Head of caudate nucleus (tissue), 42 donors: ENCODE measurements at regions not wholly inside any gene's neighbourhood (a gene's known extent, or its start where the extent isn't known, plus 50 kb on each side); places are given as distances from the start of the nearest gene placed in this dataset.
A peak's percentile ranks its signal among the peaks of the same experiment; 100 is the strongest.
"Not testable (repeated sequence)": the region's sequence is repeated elsewhere in the genome, so short reads cannot be mapped to it uniquely, and the experiment has no call there.

Source experiments
- DNase-seq, 42 donors: peaks; one replicate each; pipeline versions ENCODE4 v3.0.0 to v3.0.0-alpha.2; 2020 to 2021; ENCODE audit warnings: mixed read lengths in 7 of 42
- intact Hi-C: fragments of 100-400 bp; cut with DNase I; formaldehyde crosslinking; loops from one replicate; pipeline ENCODE4 v1.15.0; 2022

DNA sequence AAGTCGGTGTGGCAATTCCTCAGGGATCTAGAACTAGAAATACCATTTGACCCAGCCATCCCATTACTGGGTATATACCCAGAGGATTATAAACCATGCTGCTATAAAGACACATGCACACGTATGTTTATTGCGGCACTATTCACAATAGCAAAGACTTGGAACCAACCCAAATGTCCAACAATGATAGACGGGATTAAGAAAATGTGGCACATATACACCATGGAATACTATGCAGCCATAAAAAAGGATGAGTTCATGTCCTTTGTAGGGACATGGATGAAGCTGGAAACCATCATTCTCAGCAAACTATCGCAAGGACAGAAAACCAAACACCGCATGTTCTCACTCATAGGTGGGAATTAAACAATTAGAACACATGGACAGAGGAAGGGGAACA is 80.6 kb upstream of the ST3GAL5 start:
- DNase-seq, intact Hi-C loops: not testable (repeated sequence)

DNA sequence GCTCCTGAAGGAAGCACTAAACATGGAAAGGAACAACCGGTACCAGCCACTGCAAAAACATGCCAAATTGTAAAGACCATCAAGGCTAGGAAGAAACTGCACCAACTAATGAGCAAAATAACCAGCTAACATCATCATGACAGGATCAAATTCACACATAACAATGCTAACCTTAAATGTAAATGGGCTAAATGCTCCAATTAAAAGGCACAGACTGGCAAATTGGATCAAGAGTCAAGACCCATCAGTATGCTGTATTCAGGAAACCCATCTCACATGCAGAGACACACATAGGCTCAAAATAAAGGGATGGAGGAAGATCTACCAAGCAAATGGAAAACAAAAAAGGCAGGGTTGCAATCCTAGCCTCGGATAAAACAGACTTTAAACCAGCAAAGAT is 77.0 kb upstream of the ST3GAL5 start:
- intact Hi-C loops, DNase-seq: not testable (repeated sequence)

DNA sequence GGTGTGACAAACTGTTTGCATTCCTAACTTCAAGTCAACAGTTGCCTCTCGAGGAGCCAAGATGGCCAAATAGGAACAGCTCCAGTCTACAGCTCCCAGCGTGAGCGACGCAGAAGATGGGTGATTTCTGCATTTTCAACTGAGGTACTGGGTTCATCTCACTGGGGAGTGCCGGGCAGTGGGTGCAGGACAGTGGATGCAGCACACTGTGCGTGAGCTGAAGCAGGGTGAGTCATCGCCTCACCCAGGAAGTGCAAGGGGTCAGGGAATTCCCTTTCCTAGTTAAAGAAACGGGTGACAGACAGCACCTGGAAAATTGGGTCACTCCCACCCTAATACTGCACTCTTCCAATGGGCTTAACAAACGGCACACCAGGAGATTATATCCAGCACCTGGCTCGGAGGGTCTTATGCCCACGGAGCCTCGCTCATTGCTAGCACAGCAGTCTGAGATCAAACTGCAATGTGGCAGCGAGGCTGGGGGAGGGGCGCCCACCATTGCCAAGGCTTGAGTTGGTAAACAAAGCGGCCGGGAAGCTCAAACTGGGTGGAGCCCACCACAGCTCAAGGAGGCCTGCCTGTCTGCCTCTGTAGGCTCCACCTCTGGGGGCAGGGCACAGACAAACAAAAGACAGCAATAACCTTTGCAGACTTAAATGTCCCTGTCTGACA is 75.1 kb upstream of the ST3GAL5 start:
- intact Hi-C loops = not testable (repeated sequence)
- peak in 1 of 42 donors; percentile 17 for DNase-seq

DNA sequence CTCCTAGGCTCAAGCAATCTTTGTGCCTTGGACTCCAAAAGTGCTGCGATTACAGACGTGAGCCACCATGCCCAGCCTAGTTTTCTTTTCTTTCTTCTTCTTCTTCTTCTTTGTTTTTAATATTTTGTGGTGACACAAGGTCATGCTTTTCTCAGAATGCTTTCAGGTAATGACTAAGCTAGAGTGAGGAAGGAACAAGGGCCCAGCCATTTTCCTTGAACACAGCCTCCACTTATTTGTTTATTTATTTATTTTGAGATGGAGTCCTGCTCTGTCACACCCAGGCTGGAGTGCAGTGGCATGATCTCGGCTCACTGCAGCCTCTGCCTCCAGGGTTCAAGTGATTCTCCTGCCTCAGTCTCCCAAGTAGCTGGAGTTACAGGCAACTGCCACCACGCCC is 74.3 kb upstream of the ST3GAL5 start:
- DNase-seq = peak in 1 of 42 donors; percentile 24
- intact Hi-C loops = no loop called here

DNA sequence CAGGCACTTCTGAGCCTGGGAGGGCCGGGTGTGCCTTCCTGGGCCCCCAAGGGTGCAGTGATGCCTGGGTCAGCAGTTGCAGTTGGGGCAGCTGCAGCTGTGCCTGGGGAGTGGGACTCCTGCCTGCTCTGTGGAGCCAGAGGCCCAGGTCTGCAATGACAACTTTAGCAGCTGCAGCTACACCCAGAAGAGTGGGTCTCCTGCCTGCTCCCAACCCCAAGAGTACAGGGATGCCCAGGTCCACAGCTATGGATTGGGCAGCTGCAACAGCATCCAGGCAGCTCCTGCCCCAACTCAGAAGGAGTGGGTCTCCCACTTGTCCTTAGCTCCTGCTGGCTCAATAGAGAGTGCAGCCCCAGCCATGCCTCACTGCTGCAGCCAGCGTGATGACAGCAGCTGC is 73.0 kb upstream of the ST3GAL5 start:
- peak in 1 of 42 donors; percentile 17 for DNase-seq
- intact Hi-C loops = no loop called here

DNA sequence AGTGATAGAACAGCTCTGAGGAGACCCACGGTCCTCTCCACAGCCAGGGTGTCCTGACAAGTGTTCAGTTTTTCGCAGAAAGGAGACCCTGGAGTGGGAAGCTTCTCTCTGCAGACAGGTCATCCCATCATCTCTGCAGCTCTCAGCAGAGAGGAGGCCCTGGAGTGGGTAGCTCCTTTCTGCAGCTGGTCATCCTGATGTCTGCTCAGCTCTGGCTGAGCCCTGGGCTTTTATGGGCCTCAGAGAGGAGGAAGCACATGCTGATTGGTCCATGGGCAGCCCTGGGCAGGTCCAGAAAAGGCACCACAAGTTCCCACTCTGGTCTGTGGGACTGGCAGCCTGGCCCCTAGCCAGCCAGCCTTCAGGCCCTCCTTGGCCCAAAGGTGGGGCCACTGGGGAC is 72.3 kb upstream of the ST3GAL5 start:
- intact Hi-C loops = no loop called here
- peak in 1 of 42 donors; percentile 10 for DNase-seq

DNA sequence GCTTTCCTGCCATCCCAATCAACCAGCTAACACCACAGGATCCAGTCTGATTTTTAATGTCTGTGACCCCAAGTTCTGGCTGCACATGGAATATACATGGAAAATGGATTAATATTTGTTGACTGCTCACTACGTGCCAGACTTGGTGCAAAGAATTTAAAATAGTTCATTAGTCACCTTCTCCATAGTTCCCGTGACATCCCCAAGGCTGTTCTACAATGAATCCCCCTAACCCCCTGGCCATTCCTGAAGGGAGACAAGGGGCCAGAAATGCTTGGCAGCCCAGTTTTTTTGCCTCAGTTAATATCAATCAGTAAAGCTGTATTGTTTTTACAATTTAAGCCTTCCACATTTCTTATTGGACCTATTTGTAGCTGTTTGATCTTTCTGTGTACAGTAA is 71.0 kb upstream of the ST3GAL5 start:
- intact Hi-C loops = no loop called here
- DNase-seq = peak in 1 of 42 donors; percentile 31

DNA sequence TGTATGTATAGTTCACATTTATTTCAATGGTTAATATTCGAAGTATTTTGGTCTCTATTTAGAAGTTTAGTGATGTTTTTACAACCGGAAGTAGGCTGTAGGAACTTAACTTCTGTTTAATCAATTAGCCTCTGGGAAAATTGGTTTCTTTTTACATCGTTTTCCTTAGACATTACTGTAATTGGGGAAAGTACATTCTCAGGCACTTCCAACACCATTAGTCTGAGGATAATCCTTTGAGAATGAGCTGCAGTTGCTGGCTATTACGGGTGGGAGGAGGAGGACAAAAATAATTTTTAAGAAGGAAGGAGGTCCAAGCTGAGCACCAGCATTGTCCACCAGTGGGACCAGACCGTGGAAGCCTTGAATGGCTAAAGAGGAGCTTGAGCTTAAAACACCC is 70.4 kb upstream of the ST3GAL5 start:
- intact Hi-C loops = no loop called here
- no peak for DNase-seq

DNA sequence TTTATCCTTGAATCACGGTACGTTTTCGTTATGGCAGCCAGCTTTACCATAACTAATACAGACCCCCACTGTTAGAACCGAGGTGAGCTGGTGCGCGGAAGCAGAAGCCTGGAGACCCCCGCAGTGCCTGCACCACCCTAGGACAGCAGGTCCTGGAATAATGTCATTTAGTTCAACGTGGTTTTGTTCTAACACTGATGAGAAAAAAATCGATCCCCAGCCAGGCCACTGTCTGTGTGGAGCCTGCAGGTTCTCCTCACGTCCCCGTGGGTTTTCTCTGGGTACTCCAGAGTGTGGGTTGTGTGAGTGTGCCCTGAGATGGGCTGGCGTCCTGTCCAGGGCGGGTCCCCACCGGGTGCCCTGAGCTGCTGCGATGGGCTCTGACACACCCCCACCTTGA is 69.9 kb upstream of the ST3GAL5 start:
- intact Hi-C loops = no loop called here
- DNase-seq = peak in 1 of 42 donors; percentile 34

DNA sequence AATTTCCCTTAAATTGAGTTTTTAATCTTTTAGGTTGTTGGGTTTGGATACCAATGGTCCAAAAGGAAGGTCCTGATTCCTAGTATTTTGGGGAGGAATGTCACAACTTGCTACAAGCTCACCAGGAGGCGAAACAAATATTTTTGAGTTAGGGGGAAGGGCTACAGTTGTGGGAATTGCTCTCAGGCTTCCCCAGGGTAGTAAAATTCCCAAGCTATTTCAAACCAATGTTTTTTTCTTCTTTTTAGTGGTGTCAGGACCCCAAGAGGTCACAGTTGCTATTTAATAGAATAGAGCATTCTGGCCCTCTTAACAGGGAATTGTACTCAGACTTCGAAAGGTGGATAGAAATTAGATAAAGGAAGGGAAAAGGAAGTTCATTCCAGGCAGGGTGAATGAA is 68.5 kb upstream of the ST3GAL5 start:
- intact Hi-C loops = no loop called here

DNA sequence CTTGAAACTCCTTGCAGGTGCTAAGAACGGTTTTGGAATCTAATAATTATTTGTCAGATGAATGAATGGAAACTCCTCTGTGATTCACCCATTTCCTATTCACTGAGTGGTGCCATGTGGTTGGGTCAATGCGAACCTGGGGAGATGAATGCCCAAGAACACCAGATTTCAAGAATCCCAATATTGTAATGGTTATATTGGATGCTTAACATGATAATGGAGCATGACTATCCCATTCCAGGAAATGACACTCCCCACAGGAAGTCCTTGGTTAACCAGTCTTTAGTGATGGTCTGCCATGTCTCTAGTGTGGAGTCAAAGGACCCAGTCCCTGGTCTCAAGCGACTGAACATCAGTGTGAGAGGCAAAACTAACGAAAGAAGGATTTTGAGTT is 67.9 kb upstream of the ST3GAL5 start:
- intact Hi-C loops = no loop called here
- no peak for DNase-seq

More for the DNA sequence above, 68.5 kb upstream of the ST3GAL5 start:
- no peak for DNase-seq

DNA sequence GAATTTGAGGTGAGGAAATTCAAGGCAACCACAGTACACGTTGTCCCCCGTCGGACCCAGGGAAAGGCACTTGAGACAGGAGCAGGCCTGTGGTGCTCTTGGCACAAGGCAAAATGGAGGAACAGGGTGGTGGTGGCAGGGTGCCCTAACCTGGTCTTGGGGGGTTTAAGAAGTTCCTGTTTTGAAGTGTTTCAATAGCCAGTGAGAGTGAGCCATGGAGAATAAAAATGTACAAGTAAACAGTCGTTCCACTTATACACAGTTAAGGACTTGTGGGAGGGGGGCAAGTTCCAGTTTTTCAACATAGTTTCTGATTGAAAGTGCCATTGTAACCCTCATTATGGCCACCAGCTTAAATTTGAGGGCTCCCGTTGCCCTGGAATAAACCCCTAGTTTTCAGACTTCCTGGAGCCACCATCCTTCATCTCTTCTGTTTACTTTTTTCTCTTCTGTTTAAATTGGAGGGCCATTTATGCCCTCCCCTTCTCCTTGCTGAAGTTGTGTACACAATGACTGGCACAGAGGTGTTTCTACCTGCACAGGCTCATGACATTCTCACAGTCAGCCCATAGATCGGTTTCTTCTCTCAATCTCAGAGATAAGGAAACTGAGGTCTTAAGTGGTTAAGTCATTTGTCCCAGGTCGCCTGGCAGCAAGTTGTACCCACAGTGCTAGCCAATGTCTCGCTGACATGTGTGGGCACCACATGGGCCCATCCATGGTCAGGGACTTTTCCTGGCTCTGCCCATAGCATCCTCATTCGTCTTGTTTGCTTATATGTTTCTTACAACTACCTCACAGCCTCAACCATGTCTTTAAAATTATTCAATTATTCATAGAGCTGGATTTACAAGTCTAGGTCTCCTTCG is 66.0 kb upstream of the ST3GAL5 start:
- peak in 1 of 42 donors; percentile 40 for DNase-seq
- intact Hi-C loops = no loop called here

DNA sequence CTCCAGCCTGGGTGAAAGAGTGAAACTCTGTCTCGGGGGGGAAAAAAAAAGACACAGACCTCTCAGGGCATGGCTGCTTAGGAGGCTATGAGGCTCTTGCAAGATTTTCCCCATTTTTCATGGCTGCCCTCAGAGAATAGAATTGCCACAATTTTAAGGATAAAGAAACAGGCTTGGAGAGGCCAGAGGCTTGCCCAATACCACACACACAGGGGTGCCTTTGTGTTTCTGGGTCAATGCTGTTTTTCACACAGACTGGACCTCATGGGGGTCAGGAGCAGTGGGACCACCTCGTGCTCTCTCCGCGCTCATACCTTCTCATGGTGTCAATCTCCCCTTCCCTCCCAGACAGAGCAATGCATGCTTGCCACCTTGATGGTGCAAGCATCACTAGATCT is 65.4 kb upstream of the ST3GAL5 start:
- intact Hi-C loops = no loop called here
- peak in 1 of 42 donors; percentile 39 for DNase-seq

DNA sequence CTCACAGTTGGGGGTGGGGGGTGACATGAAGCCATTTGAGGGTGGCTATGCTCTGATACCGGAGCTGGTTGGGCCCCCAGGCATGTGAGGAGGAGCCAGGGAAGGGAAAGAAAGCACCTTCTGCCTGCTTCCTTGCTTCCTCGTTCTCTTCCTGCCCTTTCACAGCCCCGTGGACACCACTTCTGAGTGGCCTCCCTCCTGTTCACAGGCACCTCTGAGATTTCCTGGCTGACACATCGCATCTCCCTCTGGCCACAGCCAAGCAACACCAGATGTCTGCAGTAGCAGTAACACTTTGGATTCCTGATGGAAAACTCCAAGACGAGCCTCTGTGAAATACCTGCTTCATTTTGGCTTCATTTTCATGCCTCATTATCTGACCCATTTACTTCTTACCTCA is 64.7 kb upstream of the ST3GAL5 start:
- DNase-seq = peak in 1 of 42 donors; percentile 43
- intact Hi-C loops = no loop called here

DNA sequence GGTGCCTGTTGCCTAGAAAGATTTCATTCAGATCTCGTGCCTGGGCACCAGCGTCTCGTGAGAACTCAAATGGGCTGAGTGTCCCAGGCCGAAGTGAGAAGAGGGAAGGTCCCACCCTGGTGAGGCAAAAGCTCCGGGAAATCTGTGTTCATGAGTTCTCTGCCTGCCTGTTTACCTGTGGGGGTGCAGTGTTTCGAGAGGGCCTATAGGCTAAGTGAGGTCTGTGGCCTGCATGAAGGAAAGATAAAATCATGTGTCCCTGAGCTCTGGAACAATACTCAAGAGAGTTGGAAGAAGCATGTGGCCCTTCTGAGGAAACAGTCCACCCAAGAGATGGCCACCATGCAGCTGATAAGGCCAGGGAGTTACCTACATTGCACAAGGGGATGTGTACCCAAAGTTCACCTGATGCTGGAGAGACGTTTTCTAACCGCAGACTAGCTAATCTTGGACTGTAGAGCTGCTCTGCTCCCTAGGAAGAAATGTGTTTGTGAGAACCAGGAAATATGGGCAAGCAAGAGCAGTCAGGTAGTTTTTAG is 63.5 kb upstream of the ST3GAL5 start:
- DNase-seq = peak in 1 of 42 donors; percentile 33
- intact Hi-C loops = no loop called here

DNA sequence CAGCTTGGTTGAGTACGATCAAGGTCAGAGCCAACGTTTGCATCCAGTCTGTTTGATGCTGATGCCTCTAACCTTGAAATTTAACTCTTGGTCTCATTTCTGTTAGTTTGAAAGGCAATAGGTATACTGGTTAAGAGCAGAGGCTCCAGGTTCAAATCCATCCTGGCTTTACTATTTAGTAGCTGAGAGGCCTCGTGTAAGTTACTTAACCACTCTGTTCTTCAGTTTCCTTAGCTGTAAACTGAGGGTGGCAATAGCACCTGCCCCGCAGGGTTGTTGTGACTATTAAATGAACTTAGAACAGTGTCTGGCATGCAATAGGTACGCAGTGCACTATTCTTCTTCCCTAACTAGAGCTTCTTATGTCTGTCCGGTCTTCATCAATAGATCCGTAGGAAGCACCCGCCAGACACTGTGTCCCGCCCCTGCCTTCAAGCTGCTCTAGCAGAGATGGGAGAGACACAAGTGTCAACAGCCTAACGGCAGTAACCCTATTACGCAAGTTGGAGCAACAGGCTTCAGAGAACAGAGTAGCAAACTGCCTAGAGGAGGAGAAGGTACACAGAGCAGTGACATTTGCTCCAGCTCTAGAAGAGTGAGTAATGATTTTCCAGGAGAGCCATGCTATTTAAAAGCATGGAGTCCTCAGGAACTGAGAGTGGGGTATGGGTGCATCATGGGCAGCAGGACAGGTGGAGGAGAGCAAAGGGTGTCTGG is 62.7 kb upstream of the ST3GAL5 start:
- DNase-seq = peak in 1 of 42 donors; percentile 25
- intact Hi-C loops = no loop called here

DNA sequence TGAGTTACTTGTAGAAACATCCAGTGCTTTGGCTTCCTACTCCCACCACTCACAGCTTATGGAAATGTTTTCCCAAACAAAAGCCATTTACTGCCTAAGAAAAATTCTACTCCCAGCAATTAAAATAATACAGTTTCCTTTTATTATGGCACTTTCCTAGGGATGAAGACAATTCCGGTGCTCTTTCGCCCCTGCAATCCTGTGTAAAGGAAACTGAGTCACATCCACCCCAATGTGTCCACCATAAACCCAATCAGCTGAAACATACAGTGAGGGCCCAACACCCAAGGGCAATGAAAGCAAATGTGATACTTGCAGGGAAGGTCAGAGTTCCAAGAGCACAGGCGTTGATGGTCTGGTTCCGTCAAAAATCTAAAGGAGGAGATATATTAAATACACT is 62.0 kb upstream of the ST3GAL5 start:
- peak in 1 of 42 donors; percentile 29 for DNase-seq
- intact Hi-C loops = no loop called here

DNA sequence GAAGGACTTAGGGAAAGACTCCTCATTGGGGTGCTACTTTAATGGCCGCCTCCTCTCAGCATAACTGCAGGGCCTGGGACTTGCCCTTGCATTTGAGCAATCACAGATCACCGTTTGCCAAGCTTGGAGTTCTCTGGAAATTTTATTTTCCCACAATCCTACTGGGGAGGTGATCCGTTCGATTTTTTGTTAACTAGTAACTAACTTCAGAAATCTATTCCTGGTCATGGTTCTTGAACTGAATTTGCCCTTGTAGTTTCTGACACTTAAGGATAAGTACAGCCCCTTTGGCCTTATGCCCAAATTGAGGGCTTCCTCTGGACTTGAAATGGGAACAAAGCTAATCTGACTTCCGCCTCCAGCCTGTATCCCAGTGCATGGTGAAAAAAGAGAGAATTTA is 60.5 kb upstream of the ST3GAL5 start:
- peak in 1 of 42 donors; percentile 46 for DNase-seq
- intact Hi-C loops = no loop called here

DNA sequence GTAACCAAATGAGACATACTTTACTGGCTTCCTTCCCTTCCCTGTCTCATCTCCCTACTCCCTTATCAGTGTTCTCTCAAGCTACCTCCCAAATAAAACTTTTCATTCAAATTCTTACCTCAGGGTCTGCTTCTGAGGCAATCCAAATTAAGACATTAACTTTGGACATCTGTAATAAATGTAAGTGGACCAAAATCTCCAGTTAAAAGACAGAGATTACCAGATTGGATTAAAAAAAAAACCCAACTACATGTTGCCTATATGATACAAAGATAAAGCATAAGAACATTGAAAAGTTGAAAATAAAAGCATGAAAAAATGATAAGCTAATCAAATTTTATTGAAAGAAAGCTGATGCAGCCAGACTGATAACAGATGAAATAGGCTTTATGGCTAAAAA is 58.8 kb upstream of the ST3GAL5 start:
- intact Hi-C loops = no loop called here
- no peak for DNase-seq

DNA sequence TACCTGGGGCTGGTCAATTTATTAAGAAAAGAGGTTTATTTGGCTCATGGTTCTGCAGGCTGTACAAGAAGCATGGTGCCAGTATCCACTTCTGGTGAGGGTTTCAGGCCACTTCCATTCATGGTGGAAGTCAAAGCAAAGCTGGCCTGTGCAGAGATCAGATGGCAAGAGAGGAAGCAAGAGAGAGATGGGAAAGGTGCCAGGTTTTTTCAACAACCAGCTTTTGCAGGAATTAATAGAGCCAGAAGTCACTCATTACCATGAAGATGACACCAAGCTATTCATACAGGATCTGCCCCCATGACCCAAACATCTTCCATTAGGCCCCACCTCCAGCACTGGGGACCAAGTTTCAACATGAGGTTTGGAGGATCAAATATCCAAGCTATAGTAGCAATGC is 56.8 kb upstream of the ST3GAL5 start:
- intact Hi-C loops = no loop called here

More for the DNA sequence above, 56.8 kb upstream of the ST3GAL5 start:
- DNase-seq = peak in 1 of 42 donors; percentile 44
